HG03442 (cell line): ENCODE measurements at regions not wholly inside any gene's neighbourhood (a gene's known extent, or its start where the extent isn't known, plus 50 kb on each side); places are given as distances from the start of the nearest gene placed in this dataset.
A peak's percentile ranks its signal among the peaks of the same experiment; 100 is the strongest.
"Not testable (repeated sequence)": the region's sequence is repeated elsewhere in the genome, so short reads cannot be mapped to it uniquely, and the experiment has no call there.

Source experiments
- ATAC-seq: cut with Tn5 transposase; IDR thresholded peaks from one replicate; pipeline ENCODE4 v1.9.1; 2021; ENCODE audit warnings: mild to moderate bottlenecking, moderate library complexity; ENCODE audit not compliant: unreplicated experiment

- no peak for ATAC-seq
Observed at GRCh38 chr14:98189062-98189461, 1082.9 kb downstream of the BCL11B start.

- ATAC-seq, result no peak
Observed at GRCh38 chr14:98189511-98189910, 1082.5 kb downstream of the BCL11B start.

GRCh38 chr14:98189944-98190343 lies 1082.1 kb downstream of the BCL11B start:
- no peak for ATAC-seq

- ATAC-seq, result no peak
Observed at GRCh38 chr14:98192946-98193345, 1079.1 kb downstream of the BCL11B start.

GRCh38 chr14:98194821-98195220 lies 1077.2 kb downstream of the BCL11B start:
- ATAC-seq, result no peak

GRCh38 chr14:98195256-98195655 lies 1076.7 kb downstream of the BCL11B start:
- ATAC-seq, result no peak

- ATAC-seq, result no peak
Observed at GRCh38 chr14:98197933-98198332, 1074.1 kb downstream of the BCL11B start.

- ATAC-seq, result no peak
Observed at GRCh38 chr14:98198385-98198784, 1073.6 kb downstream of the BCL11B start.

- no peak for ATAC-seq
Observed at GRCh38 chr14:98200601-98201000, 1071.4 kb downstream of the BCL11B start.

- ATAC-seq, result no peak
Observed at GRCh38 chr14:98203421-98203820, 1068.6 kb downstream of the BCL11B start.

- ATAC-seq, result no peak
Observed at GRCh38 chr14:98204139-98204538, 1067.9 kb downstream of the BCL11B start.

- ATAC-seq, result no peak
Observed at GRCh38 chr14:98207415-98207814, 1064.6 kb downstream of the BCL11B start.

GRCh38 chr14:98208211-98208611 lies 1063.8 kb downstream of the BCL11B start:
- ATAC-seq, result no peak

GRCh38 chr14:98208943-98209342 lies 1063.1 kb downstream of the BCL11B start:
- ATAC-seq, result no peak

- no peak for ATAC-seq
Observed at GRCh38 chr14:98210045-98210672, 1061.8 kb downstream of the BCL11B start.

GRCh38 chr14:98217530-98217929 lies 1054.5 kb downstream of the BCL11B start:
- no peak for ATAC-seq

GRCh38 chr14:98218218-98218617 lies 1053.8 kb downstream of the BCL11B start:
- ATAC-seq, result no peak

GRCh38 chr14:98219638-98220037 lies 1052.4 kb downstream of the BCL11B start:
- no peak for ATAC-seq

GRCh38 chr14:98223106-98223505 lies 1048.9 kb downstream of the BCL11B start:
- no peak for ATAC-seq

- ATAC-seq, result not testable (repeated sequence)
Observed at GRCh38 chr14:98223710-98224109, 1048.3 kb downstream of the BCL11B start.

GRCh38 chr14:98226411-98226810 lies 1045.6 kb downstream of the BCL11B start:
- ATAC-seq, result no peak

- peak; percentile 45 for ATAC-seq
Observed at GRCh38 chr14:98227000-98227726, 1044.8 kb downstream of the BCL11B start.

- ATAC-seq, result no peak
Observed at GRCh38 chr14:98227727-98228111, 1044.3 kb downstream of the BCL11B start.
